PC-3 (cell line): ENCODE measurements at regions not wholly inside any gene's neighbourhood (a gene's known extent, or its start where the extent isn't known, plus 50 kb on each side); places are given as distances from the start of the nearest gene placed in this dataset.

Experiments
- ATAC-seq: fragments of 200-7000 bp; cut with Tn5 transposase; 2 replicates; pipeline ENCODE4 v1.9.1; 2020; ENCODE audit warnings: mild to moderate bottlenecking, moderate library complexity
- BruUV-seq: library from RNA; stranded (reverse); fragments of 400-500 nt; replicated peaks from 2 replicates; lab custom pipeline; 2021; lab: Mats Ljungman, UMichigan
- CTCF ChIA-PET: fragments of 300-600 bp; sonication (Branson Sonifier 250); formaldehyde crosslinking; loops from one replicate; lab custom pipeline; 2022; ENCODE audit warnings: antibody characterized with exemption; lab: Charles Lee
- POLR2A ChIA-PET: fragments of 300-600 bp; sonication (Branson Sonifier 250); formaldehyde crosslinking; loops from one replicate; lab custom pipeline; 2022; ENCODE audit warnings: antibody characterized with exemption; ENCODE audit not compliant: unreplicated experiment; lab: Charles Lee
- DNase-seq: peaks from one replicate; pipeline ENCODE4 v3.0.0-alpha.2; 2015
- H2AFZ ChIP-seq: fragments of 300-600 bp; sonication (generic); 2 replicates; pipeline ENCODE4 v1.6.0; 2016; ENCODE audit warnings: antibody characterized with exemption, low read length
- H3F3A ChIP-seq: fragments of 300-600 bp; sonication (generic); one replicate; pipeline ENCODE4 v1.6.0; 2017; ENCODE audit warnings: antibody characterized with exemption, low read length, control low read depth, mild to moderate bottlenecking; ENCODE audit not compliant: unreplicated experiment
- H3K27ac ChIP-seq: fragments of 300-600 bp; sonication (generic); 2 replicates; pipeline ENCODE4 v1.5.1; 2016; ENCODE audit warnings: mild to moderate bottlenecking, low read length
- H3K27me3 ChIP-seq: fragments of 300-600 bp; sonication (generic); 2 replicates; pipeline ENCODE4 v1.6.1; 2016; ENCODE audit warnings: low read length, mixed read lengths
- H3K36me3 ChIP-seq: fragments of 300-600 bp; sonication (generic); 2 replicates; pipeline ENCODE4 v1.6.1; 2016; ENCODE audit warnings: low read depth, mixed run types, low read length, mixed read lengths
- H3K4me1 ChIP-seq: fragments of 300-600 bp; sonication (generic); 2 replicates; pipeline ENCODE4 v1.5.1; 2016; ENCODE audit warnings: low read length; ENCODE audit not compliant: insufficient read depth
- H3K4me2 ChIP-seq: fragments of 300-600 bp; sonication (generic); 2 replicates; pipeline ENCODE4 v1.6.0; 2016; ENCODE audit warnings: low read length
- H3K4me3 ChIP-seq: fragments of 300-600 bp; sonication (generic); 2 replicates; pipeline ENCODE4 v1.5.1; 2016; ENCODE audit warnings: mild to moderate bottlenecking, low read length, mixed read lengths
- H3K79me2 ChIP-seq: fragments of 300-600 bp; sonication (generic); 2 replicates; pipeline ENCODE4 v1.6.1; 2017; ENCODE audit warnings: low read length, mixed read lengths
- H3K9ac ChIP-seq: fragments of 300-600 bp; sonication (generic); 2 replicates; pipeline ENCODE4 v1.6.0; 2016; ENCODE audit warnings: mild to moderate bottlenecking, low read length
- H3K9me2 ChIP-seq: fragments of 300-600 bp; sonication (generic); replicated peaks from 2 replicates; pipeline ENCODE4 v1.6.1; 2016; ENCODE audit warnings: mixed run types, low read length, mixed read lengths
- H3K9me3 ChIP-seq: fragments of 300-600 bp; sonication (generic); 2 replicates; pipeline ENCODE4 v1.6.1; 2016; ENCODE audit warnings: low read length, mixed read lengths
- H4K20me1 ChIP-seq: fragments of 300-600 bp; sonication (generic); 2 replicates; pipeline ENCODE4 v1.6.1; 2016; ENCODE audit warnings: low read length, mixed read lengths
- CTCF ChIP-seq: fragments of 300-600 bp; sonication (generic); conservative IDR thresholded peaks from 2 replicates; pipeline ENCODE4 v1.5.1; 2017; ENCODE audit warnings: antibody characterized with exemption, low read depth, mild to moderate bottlenecking, low read length
- EZH2 ChIP-seq: fragments of 300-600 bp; sonication (generic); IDR thresholded peaks from one replicate; pipeline ENCODE4 v1.6.1; 2017; ENCODE audit warnings: antibody characterized with exemption, mild to moderate bottlenecking, low read length; ENCODE audit not compliant: unreplicated experiment
- EZH2phosphoT487 ChIP-seq: fragments of 300-600 bp; sonication (generic); IDR thresholded peaks from 2 replicates; pipeline ENCODE4 v1.6.1; 2018; ENCODE audit warnings: mild to moderate bottlenecking, antibody characterized with exemption, low read length, borderline replicate concordance
- intact Hi-C: fragments of 100-400 bp; cut with micrococcal nuclease; formaldehyde crosslinking; loops from 2 replicates; pipeline ENCODE4 v1.9.0; 2023

- DNase-seq (no peak), ATAC-seq (no peak)
- Histone ChIP-seq H3K9me2 (no peaks in the 10 kb centered on the region), H3K4me1 (no peaks in the 10 kb centered on the region), H3F3A (no peaks in the 10 kb centered on the region), H3K4me3 (no peak overlapping the region), H3K27me3 (peaks cover 3% of the 10 kb centered on the region; the same call in 1 of the 2 replicates), H2AFZ (no peak overlapping the region), H3K27ac (no peak overlapping the region), H3K9me3 (no peaks in the 10 kb centered on the region), H4K20me1 (no peaks in the 10 kb centered on the region), H3K4me2 (no peak overlapping the region), H3K79me2 (no peaks in the 10 kb centered on the region), H3K36me3 (no peaks in the 10 kb centered on the region), H3K9ac (no peak overlapping the region)
- POLR2A ChIA-PET, result no interaction called here
- TF ChIP-seq EZH2 (no peak), EZH2phosphoT487 (no peak), CTCF (no peak)
- intact Hi-C loops, result no loop called here
- no TSS peak for BruUV-seq
- CTCF ChIA-PET, result no interaction called here
Observed at GRCh38 chrX:69314436-69315348, 149.4 kb upstream of the PJA1 start.

- Histone ChIP-seq H3K9me2 (no peaks in the 10 kb centered on the region), H3K9ac (no peak overlapping the region), H3K4me1 (no peaks in the 10 kb centered on the region), H3K36me3 (no peaks in the 10 kb centered on the region), H3K4me3 (no peak overlapping the region), H3K27ac (no peak overlapping the region), H3K9me3 (no peaks in the 10 kb centered on the region), H3K27me3 (peaks cover 3% of the 10 kb centered on the region; the same call in 1 of the 2 replicates), H2AFZ (no peak overlapping the region), H3F3A (no peaks in the 10 kb centered on the region), H4K20me1 (no peaks in the 10 kb centered on the region), H3K79me2 (no peaks in the 10 kb centered on the region), H3K4me2 (no peak overlapping the region)
- intact Hi-C loops, result no loop called here
- ChIA-PET POLR2A (no interaction called here), CTCF (no interaction called here)
- no peak for ATAC-seq
- no peak for DNase-seq
- TF ChIP-seq EZH2, result no peak
- no peak for TF ChIP-seq CTCF
- TF ChIP-seq EZH2phosphoT487, result no peak
- BruUV-seq, result no TSS peak
Observed at GRCh38 chrX:69313617-69314290, 148.5 kb upstream of the PJA1 start.
